HL-60 (cell line): ENCODE measurements at regions not wholly inside any gene's neighbourhood (a gene's known extent, or its start where the extent isn't known, plus 50 kb on each side); places are given as distances from the start of the nearest gene placed in this dataset.

ENCODE experiments used
- DNase-seq, 2 experiments: peaks; one replicate each; pipeline ENCODE4 v3.0.0-alpha.2; 2010 to 2020; ENCODE audit warnings: low read depth in 1 of 2, low spot score in 1 of 2
- H3K27ac ChIP-seq: fragments of 250-450 bp; sonication (Bioruptor Pico); replicated peaks from 2 replicates; pipeline ENCODE4 v1.5.1; 2020; ENCODE audit warnings: mild to moderate bottlenecking, moderate library complexity
- H3K27me3 ChIP-seq: fragments of 250-450 bp; sonication (Bioruptor Pico); 2 replicates; pipeline ENCODE4 v1.5.1; 2021; ENCODE audit warnings: mild to moderate bottlenecking, moderate library complexity; ENCODE audit not compliant: insufficient read depth, poor library complexity, severe bottlenecking
- H3K4me3 ChIP-seq: replicated peaks from 2 replicates; pipeline ENCODE4 v1.5.1; 2011; ENCODE audit warnings: mild to moderate bottlenecking, control low read depth, low read length; ENCODE audit not compliant: insufficient read depth
- GABPA ChIP-seq: IDR thresholded peaks from 2 replicates; pipeline ENCODE4 v1.6.1; 2012; ENCODE audit warnings: low read depth
- POLR2AphosphoS5 ChIP-seq: IDR thresholded peaks from 2 replicates; pipeline ENCODE4 v1.6.1; 2012; ENCODE audit warnings: low read depth
- SPI1 ChIP-seq: IDR thresholded peaks from 2 replicates; pipeline ENCODE4 v1.6.1; 2012; ENCODE audit warnings: low read depth, mild to moderate bottlenecking, borderline replicate concordance
- TF ChIP-seq, protein P1 (sequence below): IDR thresholded peaks from 2 replicates; pipeline ENCODE4 v1.6.1; 2012; ENCODE audit warnings: low read depth; ENCODE audit not compliant: insufficient replicate concordance
- TF ChIP-seq, protein P2 (sequence below): IDR thresholded peaks from one replicate; pipeline ENCODE4 v1.5.1; 2011; ENCODE audit warnings: low read length, control low read depth, inconsistent platforms; ENCODE audit not compliant: insufficient read depth

DNA sequence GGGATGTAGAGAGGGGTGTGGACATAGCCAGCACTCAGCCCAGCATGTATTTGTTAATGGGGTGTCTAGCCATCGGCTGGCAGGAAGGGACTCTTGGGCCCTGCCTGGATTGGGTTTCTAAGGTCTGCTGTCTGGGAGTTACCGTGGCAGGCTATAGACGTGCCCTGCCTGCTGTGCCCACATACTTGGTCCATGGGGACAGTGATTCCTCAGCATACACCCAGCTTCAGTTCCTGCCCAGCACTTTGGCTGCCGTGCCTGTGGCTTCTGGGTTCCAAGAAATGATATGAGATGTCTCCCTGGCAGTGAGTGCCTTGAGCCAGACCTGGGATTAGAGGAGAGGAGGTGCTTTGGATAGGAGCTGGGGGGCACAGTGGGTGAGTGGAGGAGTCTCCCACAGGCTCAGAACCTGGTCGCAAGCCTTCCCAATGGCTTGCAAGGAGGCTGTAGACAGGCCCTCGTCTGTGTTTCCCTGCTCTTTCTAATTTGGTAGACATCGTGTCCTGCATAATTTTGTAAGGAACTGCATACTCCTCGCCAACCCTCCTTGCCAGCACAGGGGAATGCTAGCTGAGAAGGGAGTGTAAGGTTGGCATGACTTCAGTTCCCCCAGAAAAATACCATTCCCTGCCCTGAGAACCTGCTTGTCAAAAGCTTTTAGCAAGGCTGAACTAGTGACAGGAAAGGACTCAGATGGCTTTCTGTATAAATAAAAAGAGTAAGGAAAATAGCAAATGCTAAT, 287.9 kb downstream of the ZSWIM6 start:
- TF ChIP-seq, protein P1, sequence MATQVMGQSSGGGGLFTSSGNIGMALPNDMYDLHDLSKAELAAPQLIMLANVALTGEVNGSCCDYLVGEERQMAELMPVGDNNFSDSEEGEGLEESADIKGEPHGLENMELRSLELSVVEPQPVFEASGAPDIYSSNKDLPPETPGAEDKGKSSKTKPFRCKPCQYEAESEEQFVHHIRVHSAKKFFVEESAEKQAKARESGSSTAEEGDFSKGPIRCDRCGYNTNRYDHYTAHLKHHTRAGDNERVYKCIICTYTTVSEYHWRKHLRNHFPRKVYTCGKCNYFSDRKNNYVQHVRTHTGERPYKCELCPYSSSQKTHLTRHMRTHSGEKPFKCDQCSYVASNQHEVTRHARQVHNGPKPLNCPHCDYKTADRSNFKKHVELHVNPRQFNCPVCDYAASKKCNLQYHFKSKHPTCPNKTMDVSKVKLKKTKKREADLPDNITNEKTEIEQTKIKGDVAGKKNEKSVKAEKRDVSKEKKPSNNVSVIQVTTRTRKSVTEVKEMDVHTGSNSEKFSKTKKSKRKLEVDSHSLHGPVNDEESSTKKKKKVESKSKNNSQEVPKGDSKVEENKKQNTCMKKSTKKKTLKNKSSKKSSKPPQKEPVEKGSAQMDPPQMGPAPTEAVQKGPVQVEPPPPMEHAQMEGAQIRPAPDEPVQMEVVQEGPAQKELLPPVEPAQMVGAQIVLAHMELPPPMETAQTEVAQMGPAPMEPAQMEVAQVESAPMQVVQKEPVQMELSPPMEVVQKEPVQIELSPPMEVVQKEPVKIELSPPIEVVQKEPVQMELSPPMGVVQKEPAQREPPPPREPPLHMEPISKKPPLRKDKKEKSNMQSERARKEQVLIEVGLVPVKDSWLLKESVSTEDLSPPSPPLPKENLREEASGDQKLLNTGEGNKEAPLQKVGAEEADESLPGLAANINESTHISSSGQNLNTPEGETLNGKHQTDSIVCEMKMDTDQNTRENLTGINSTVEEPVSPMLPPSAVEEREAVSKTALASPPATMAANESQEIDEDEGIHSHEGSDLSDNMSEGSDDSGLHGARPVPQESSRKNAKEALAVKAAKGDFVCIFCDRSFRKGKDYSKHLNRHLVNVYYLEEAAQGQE = no peak
- TF ChIP-seq POLR2AphosphoS5 (no peak), SPI1 (no peak), GABPA (no peak)
- TF ChIP-seq, protein P2, sequence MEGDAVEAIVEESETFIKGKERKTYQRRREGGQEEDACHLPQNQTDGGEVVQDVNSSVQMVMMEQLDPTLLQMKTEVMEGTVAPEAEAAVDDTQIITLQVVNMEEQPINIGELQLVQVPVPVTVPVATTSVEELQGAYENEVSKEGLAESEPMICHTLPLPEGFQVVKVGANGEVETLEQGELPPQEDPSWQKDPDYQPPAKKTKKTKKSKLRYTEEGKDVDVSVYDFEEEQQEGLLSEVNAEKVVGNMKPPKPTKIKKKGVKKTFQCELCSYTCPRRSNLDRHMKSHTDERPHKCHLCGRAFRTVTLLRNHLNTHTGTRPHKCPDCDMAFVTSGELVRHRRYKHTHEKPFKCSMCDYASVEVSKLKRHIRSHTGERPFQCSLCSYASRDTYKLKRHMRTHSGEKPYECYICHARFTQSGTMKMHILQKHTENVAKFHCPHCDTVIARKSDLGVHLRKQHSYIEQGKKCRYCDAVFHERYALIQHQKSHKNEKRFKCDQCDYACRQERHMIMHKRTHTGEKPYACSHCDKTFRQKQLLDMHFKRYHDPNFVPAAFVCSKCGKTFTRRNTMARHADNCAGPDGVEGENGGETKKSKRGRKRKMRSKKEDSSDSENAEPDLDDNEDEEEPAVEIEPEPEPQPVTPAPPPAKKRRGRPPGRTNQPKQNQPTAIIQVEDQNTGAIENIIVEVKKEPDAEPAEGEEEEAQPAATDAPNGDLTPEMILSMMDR = no peak
- H3K4me3 ChIP-seq = no peak overlapping the region
- no peak overlapping the region for H3K27ac ChIP-seq
- DNase-seq = no peak
- no peaks in the 10 kb centered on the region for H3K27me3 ChIP-seq

DNA sequence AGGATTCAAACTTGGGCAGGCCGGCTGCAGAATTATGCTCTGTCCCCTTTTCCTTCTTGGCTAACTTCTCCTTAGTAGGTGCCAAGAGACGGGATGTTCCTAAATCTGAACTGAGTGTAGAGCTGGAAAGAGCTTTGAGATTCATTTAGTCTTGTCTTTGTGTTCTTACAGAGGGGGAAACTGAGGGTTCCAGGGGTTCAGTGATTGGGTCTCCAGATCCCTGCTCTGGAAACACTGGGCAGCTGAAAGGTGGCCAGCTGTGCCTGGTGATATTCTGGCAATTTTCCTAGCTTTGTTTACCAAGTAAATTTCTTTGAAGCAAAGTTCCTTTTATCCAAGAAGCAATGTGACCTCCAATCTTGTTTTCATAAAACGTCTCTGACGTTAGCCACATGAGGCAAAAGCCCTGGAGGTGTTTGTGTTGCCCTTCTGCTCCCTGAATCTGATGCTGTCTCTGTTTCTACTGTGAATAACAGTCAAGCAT, 288.7 kb downstream of the ZSWIM6 start:
- Histone ChIP-seq H3K4me3 (no peak overlapping the region), H3K27me3 (no peaks in the 10 kb centered on the region), H3K27ac (no peak overlapping the region)
- DNase-seq = no peak
- TF ChIP-seq, protein P2 = no peak
- TF ChIP-seq POLR2AphosphoS5 (no peak), SPI1 (no peak), GABPA (no peak)
- TF ChIP-seq, protein P1 = no peak

DNA sequence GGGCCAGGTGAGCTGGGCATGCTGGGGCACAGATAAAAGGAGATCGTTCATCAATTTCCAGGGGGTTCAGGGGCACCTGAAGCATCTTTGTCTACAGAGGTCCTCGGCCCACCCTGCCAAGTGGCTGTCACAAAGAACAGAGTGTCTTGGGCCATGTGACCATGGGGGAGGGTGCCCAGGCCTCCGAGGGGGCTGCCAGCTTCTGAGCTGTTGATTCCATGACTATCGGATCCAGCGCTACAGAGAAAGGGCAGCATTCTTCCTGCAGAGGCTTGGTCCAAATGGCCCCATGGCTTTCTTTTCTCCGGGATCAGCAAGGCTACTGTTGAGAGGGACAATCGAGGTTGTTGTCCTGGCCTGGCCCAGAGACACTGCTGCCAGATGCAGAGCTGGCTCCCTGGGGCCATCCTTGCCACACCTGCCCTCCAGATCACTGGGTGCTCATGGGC, 289.2 kb downstream of the ZSWIM6 start:
- TF ChIP-seq SPI1 = no peak
- no peak for TF ChIP-seq GABPA
- no peak for TF ChIP-seq POLR2AphosphoS5
- Histone ChIP-seq H3K27me3 (no peaks in the 10 kb centered on the region), H3K27ac (no peak overlapping the region), H3K4me3 (no peak overlapping the region)
- no peak for DNase-seq

DNA sequence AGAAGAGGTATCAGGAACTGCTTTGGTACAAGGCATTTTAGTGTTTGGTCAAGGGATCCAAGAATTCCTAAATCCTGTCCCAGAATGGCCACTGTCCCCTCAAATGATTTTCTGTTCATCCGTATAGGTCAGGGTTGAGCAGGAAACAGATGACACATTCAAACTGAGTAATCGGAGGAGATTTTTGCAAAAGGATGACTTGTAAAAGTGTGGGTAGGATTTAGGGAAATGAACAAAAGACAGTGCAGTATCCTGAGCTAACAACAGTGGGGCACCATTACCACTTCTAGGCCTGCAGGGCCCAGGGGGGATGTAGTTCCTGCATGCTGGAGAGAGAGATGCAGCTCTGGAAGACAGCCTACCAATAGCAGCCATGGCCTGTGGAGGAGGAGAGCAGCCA, 290.1 kb downstream of the ZSWIM6 start:
- no peak for DNase-seq
- no peaks in the 10 kb centered on the region for H3K27me3 ChIP-seq
- H3K27ac ChIP-seq = no peak overlapping the region
- TF ChIP-seq, protein P1 = no peak
- TF ChIP-seq POLR2AphosphoS5 (no peak), GABPA (no peak), SPI1 (no peak)
- TF ChIP-seq, protein P2 = no peak
- no peak overlapping the region for H3K4me3 ChIP-seq
